Eye (tissue), 1 donor: ENCODE measurements at regions not wholly inside any gene's neighbourhood (a gene's known extent, or its start where the extent isn't known, plus 50 kb on each side); places are given as distances from the start of the nearest gene placed in this dataset.
"Not testable (repeated sequence)": the region's sequence is repeated elsewhere in the genome, so short reads cannot be mapped to it uniquely, and the experiment has no call there.

Experiments
- DNase-seq: peaks from one replicate; pipeline ENCODE4 v3.0.0-alpha.2; 2015

- no peak for DNase-seq
Measured at GRCh38 chr5:152456815-152457443, 51.9 kb upstream of the NMUR2 start.

- DNase-seq = no peak
Measured at GRCh38 chr5:152462021-152462721, 57.1 kb upstream of the NMUR2 start.

- no peak for DNase-seq
Measured at GRCh38 chr5:152464048-152464447, 59.0 kb upstream of the NMUR2 start.

- no peak for DNase-seq
Measured at GRCh38 chr5:152465140-152465539, 60.1 kb upstream of the NMUR2 start.

- no peak for DNase-seq
Measured at GRCh38 chr5:152466085-152466745, 61.1 kb upstream of the NMUR2 start.

- no peak for DNase-seq
Measured at GRCh38 chr5:152470167-152470566, 65.1 kb upstream of the NMUR2 start.

- DNase-seq = no peak
Measured at GRCh38 chr5:152472083-152472482, 67.0 kb upstream of the NMUR2 start.

- no peak for DNase-seq
Measured at GRCh38 chr5:152474961-152475360, 69.9 kb upstream of the NMUR2 start.

- DNase-seq = no peak
Measured at GRCh38 chr5:152477536-152477935, 72.5 kb upstream of the NMUR2 start.

- DNase-seq = not testable (repeated sequence)
Measured at GRCh38 chr5:152479866-152480265, 74.8 kb upstream of the NMUR2 start.

GRCh38 chr5:152480677-152481076 is 75.6 kb upstream of the NMUR2 start:
- DNase-seq = not testable (repeated sequence)

- DNase-seq = no peak
Measured at GRCh38 chr5:152487130-152487529, 82.1 kb upstream of the NMUR2 start.

- DNase-seq = no peak
Measured at GRCh38 chr5:152488869-152489268, 83.8 kb upstream of the NMUR2 start.

GRCh38 chr5:152499814-152500535 is 94.9 kb upstream of the NMUR2 start:
- no peak for DNase-seq

- DNase-seq = no peak
Measured at GRCh38 chr5:152501294-152501693, 96.2 kb upstream of the NMUR2 start.

- no peak for DNase-seq
Measured at GRCh38 chr5:152503206-152503605, 98.1 kb upstream of the NMUR2 start.

- peak; percentile 83 for DNase-seq
Measured at GRCh38 chr5:152505442-152506042, 100.5 kb upstream of the NMUR2 start.

GRCh38 chr5:152511120-152511519 is 106.0 kb upstream of the NMUR2 start:
- no peak for DNase-seq

GRCh38 chr5:152511531-152512132 is 106.6 kb upstream of the NMUR2 start:
- peak; percentile 86 for DNase-seq

GRCh38 chr5:152514827-152515397 is 109.8 kb upstream of the NMUR2 start:
- DNase-seq = peak; percentile 81

GRCh38 chr5:152523964-152524363 is 118.9 kb upstream of the NMUR2 start:
- no peak for DNase-seq

GRCh38 chr5:152527358-152528052 is 122.4 kb upstream of the NMUR2 start:
- DNase-seq = no peak
